GM21717 (cell line): ENCODE measurements at regions not wholly inside any gene's neighbourhood (a gene's known extent, or its start where the extent isn't known, plus 50 kb on each side); places are given as distances from the start of the nearest gene placed in this dataset.

Experiments used
- ATAC-seq: cut with Tn5 transposase; IDR thresholded peaks from one replicate; pipeline ENCODE4 v1.9.1; 2021; ENCODE audit warnings: mild to moderate bottlenecking, moderate library complexity; ENCODE audit not compliant: unreplicated experiment

DNA sequence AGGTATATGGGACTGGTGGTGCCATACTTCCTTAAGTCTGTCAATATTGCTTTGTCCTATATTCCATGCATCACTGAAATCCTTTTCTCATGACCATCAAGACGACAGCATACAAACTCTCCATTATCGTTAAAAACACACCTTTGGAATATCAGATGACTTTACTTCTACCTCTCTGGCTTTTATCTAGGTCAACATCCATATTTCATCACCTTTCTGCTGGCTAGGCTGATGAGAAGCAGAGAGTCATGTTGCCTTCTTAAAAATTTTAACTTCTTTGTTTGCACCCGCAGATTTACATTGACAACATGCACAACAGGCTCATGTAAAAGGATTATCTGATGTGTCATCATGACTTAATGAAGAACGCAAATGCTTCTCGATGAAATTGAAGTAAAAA, 771.4 kb downstream of the OLFM4 start:
- no peak for ATAC-seq

DNA sequence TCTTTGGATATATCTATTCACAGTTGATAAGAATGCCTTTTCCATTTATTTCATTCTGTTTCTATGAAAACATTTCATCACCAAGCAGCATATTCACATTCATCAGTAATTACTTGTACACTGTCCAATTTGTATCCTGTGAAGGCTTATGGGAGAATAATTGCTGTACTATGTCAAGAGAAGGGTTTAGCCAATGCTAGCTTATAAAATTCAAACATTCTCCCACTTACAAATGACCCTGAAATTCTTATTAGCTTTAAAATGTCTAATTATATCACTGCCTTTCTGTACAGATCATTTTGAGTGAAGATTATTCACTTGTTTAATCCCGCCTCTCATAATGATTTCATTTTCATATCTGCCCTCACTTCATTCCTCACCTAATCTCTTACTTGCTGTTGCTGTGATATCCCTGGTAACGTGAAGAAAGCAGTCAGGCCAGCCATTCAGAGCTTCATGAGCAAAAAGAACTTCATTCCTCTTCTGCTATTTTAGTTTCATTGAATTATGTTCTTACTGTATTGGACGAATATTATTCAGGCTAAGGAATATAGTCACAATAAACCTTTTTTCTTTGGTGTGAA, 778.7 kb downstream of the OLFM4 start:
- no peak for ATAC-seq

DNA sequence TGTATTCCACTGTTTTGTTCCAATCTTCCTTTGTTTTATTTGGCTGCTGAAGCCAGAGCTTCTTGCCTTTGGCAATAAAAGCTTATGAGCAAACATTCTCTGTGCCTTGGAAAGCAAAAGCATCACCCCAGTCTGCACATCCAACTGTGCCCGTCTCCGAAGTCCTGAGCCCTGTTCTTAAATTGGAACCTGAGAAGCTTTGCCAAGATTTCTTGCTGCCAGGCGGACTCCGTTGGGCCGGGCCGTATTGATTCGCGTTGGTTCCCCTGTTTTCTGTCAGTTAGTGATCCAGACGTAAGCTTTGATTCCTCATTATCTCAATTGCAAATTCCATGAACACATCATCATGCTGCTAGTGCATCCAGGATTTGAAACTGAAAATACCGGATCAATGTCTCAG, 793.0 kb downstream of the OLFM4 start:
- ATAC-seq: no peak

DNA sequence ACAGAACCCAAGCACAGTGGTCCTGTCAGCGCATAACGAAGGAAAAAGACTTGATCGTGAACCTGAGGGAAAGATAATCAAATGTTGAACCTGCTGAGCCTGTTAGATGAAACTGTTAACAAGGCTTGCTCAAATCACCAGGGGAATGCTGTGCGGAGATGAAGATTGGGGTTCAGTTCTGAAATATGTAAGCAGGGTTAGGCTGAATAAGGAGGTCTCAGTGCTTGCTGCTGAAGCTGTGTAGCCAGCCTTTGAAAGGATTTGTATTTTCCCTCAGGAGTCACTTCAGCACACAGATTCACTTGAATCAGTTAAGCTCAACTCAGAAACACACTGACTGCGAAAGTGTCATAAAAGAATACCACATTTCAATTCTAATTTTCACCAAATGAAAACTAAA, 793.5 kb downstream of the OLFM4 start:
- no peak for ATAC-seq

DNA sequence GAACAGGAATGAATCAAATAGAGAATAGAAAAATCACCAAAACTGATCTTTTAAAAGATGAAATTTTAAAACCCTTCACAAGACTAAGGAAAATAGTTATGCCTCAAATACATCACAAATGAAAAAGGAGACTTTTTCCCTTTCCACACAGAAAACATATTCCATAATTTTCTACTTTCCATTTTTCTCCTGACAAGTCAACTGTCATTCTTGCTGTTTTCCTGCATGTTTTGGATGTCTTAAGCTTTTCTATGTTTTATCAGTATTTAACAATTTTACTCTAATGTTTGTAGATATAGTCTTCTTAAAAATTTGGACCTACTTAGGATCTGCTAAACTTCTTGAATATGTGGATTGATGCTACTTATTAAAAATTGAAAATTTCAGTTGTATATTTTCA, 810.8 kb downstream of the OLFM4 start:
- no peak for ATAC-seq

DNA sequence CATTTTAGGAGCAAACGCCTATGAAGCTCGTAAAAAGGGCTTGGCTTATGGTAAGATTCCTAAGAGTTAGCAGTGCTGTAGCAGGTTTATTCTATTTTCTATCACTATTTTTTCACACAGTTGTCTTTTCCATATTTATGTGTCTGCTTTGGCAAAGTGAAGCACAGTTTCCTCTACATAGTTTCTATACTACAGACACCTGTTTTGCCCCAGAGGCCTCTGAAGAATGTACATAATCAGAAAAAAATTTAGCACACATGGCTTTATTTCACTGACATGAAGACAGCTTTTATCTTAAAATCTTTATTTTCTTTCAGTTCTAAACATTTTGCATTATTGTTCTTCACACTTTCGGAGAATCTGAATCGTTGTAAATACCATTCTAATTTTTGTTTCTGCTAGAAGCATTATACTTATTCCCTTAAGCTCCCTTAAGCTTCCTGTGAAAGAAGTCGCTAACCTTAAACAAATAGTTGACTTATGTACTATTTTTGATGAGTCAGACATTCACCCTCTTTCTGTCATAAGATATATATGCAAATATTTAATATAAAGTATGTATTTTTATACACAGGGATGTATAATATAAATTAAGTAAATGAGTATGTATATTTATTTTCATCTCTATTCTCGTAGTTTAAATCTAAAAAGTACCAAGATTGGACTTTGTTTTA, 816.0 kb downstream of the OLFM4 start:
- no peak for ATAC-seq

DNA sequence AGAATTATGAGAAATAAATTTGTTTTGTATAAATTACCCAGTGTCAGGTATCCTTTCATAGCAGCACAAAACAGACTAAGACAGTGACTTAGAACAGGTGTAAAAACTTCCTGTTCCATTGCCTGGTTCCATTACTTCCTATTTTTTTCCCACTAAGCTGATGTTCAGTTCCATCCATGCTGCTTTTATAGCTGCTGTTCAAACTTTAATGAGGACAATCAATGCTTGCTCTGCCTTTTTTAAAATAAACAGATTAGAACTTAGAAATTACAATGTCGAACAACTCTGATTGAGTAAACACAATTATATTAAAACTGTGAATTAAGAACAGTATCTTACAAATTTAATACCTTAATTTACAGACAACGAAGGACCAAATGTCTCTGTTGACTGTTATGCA, 818.9 kb downstream of the OLFM4 start:
- no peak for ATAC-seq

DNA sequence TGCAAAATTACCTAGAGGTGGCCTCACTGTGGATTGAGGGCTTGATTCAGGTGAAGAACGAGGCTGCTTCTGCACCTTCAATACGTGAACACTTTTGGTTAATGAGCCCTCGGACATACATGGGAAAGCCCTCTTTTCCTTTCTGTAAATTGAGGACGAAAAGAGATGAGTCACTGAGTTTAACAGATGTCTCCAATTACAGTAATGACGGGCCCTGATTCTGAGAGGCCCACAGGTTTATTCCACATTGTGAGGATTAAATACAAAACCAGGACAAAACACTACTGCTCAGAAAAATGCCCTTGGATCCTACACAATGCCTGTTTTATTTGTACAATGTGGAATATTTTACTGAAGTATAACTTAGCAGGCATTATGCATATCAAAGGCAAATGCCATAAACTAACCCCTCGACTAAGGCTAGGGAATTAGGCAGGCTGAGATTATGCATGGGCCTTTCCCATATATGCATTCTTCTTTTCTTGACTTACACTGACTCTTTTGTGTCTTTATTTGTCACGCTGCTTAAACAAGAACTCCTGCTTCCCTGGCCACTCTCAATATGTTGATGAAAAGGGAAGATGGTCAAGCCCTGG, 819.9 kb downstream of the OLFM4 start:
- ATAC-seq: no peak

DNA sequence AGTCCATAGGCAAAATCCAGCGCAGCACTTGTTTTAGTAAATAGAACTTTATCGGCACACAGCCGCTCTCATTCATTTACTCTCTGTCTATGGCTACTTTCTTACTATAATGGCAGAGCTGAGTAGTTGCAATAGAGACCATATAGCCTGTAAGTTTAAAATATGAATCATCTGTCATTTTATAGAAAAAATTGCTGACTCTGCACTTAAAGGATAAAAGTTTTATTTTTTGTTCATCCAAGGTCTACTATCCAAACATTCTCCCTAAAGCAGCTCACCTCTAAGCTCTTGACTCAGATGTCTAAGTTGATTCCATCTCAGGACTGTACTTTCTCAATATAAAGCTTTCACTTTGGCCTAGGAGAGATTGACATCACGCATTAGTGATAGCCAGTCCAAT, 825.7 kb downstream of the OLFM4 start:
- no peak for ATAC-seq

DNA sequence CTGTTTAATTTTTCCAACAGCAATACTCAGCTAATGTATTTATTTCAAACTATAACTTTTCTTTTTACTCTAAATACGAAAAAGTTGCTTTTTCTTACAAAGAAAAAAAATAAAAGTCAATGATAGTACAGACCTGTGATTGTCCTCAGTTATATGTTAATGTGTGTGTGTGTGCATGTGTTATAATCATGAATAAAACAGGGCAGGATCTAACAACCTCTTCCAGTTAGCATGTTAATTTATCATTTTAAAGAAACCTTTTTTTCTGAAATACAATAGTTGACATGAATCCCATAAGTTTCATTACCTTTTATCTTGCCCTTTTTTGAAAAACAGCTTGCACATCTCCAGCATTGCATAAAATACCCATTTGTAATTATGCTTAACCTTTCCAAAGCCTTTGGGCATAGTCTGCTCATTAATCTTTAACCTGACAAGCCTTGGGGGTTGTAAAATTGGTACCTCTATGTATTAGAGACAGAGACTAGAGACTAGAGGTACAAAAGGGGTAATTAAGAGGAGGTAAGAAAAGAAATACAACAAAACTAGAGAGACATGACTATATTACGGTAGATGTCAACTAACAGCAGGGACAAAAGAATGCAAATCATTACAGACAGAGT, 828.1 kb downstream of the OLFM4 start:
- no peak for ATAC-seq

DNA sequence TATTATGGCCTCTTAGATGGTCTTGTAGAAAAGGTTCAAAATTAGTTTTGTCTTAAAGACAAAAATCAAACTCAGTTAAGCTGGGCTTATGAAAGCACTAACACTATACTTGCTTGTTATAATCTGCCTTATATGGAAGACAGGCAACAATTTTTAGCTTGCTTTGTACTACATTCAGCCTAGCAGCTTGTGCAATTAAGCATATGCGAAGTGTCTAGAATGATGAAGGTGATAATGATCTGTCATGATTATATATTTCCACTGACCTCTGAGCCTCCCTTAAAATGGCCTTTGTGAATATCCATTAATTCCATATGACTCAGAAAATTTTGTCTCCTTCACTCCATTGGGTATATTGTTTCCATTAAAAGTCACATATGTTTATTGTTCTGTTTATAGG, 834.9 kb downstream of the OLFM4 start:
- no peak for ATAC-seq

DNA sequence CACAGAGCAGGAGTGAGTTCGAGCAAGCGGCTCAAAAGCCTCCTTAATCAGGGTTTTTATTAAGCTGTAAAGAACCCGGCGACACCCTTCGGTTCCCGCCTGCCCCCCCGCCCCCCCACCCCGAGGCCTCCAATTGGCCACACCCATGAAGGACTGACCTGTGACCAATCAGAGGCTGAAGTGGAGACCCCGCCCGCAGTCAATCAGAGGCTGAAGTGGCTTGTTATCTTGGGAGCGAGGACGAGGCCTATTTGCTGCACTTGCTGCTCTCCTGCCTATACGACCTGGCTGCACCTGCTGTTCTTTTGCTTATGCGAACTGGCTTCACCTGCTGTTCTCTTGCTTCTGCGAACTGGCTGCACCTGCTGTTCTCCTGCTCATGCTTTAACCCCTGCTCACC, 844.9 kb downstream of the OLFM4 start:
- ATAC-seq: no peak

DNA sequence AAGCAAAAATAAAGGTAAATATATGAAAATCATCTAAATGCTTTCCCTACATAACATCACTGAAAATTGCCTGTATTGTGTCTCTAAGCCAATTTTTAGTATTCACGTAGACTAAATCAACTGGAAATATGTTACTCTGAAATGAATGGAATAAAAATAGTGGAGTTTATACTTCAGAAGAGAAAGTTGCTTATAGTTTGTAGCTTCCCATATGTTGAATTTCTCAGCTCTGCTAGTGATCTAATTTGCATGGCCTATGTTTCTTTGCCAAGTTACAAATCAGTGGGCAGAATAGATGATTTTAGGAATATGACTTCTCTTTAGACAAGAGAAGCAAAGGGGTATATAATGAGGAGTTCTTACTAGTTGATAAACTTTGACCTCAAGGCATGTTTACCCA, 850.2 kb downstream of the OLFM4 start:
- no peak for ATAC-seq

DNA sequence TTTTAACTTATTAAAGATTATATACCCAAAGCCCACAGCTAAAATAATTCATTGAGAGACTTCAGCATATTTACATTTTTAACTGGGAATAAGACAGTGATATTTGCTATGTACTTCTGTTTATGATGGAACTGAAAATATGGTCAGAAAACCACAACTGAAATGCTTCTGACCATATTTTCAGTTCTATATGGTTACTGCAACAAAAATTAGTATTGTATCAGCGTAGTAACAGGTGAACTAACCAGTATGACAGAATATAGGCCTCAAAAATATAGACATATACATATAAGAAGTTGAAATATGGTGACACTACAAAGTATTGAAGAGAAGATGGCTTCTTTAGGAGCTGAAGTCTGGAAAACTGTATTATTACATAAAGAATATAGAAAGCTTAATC, 857.4 kb downstream of the OLFM4 start:
- ATAC-seq: no peak

DNA sequence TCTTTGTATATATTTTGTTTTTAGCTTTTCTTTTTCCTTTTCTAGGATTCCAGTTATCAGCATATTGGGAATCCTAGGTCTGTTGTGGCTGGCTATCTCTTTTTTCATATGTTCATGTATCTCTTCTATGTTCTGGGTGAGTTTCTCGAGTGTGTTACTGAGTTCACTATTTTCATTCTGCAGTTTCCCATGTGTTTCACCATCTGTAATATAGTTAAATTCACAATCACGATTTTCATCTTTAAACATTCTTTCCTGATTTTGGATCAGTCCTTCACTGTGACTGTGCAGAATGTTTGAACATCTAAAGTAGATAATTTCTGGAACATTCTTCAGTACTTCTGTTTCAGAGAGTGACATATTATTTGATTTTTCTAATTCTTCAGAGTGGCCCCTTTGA, 862.1 kb downstream of the OLFM4 start:
- ATAC-seq: no peak

DNA sequence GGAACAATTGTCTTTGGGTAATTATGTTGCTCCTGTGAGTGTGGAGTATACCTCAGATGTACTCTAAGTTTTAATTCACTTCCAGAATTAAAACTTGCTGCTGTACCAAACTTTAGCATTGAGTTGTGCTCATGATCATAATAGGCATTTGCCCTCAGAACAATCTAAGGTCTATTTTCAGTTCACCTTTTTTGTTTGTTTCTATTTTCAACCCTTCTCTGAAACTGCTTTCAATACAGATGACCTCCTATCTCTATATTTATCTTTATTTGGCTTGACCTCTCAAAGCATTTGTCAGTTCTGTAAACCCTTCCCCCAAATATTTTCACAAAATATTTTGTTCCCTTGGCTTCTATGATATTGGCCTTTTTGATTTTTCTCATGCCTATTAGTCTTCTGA, 873.0 kb downstream of the OLFM4 start:
- no peak for ATAC-seq

DNA sequence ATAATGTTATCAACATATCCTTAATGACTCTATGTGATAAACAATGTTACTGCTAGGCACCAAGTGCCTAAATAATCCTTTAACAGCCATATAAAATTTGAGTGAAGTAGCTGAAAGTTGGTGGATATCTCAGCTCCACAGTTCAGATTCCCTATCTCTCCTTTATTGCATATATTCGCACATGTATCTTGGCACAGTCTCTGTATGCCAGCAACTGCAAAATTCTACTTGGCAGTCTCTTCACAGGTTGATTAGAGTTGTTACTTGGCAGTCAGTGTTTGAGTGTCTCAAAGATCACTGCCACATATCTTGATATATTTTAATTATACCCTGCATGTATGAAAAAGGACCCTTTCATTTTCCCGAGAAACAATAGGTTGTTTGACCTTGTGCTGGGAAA, 879.3 kb downstream of the OLFM4 start:
- no peak for ATAC-seq

DNA sequence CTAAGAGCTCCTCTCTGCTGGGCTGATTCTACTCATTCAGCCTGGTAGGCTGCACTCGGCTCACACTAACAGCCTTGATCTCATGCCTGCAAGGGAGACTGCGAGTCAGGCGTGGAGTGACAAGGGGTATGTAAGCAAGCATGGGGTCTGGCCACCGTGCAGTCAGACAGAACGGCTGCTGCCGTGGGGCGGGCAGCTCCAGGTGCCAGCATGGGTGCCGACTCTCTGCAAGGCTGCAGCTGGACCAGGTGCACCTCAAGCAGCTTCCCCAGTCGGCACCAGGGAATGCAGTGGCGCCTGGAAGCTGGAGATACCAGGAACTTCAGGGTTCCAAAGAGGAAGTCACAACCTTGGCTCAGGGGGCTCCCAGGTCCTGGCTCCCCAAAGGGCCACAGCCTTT, 892.3 kb downstream of the OLFM4 start:
- no peak for ATAC-seq

DNA sequence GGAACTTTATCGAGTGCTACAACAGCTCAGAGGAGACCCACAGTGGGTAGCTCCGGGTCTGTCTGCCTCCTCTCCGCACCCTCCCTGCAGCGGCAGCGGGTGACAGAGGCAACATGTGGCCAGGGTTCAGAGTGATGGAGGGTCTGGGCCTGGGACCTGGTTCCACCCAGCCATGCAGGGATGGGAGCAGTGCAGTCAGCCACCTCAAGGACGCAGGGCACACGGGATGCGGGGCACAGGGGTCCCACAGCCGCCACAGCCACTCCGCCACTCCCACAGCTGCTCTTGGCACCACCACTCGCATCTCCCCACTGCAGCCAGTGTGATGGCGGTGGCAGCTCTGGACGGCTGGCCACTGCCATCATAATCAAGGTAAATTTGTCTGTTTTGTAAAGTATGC, 892.9 kb downstream of the OLFM4 start:
- no peak for ATAC-seq

DNA sequence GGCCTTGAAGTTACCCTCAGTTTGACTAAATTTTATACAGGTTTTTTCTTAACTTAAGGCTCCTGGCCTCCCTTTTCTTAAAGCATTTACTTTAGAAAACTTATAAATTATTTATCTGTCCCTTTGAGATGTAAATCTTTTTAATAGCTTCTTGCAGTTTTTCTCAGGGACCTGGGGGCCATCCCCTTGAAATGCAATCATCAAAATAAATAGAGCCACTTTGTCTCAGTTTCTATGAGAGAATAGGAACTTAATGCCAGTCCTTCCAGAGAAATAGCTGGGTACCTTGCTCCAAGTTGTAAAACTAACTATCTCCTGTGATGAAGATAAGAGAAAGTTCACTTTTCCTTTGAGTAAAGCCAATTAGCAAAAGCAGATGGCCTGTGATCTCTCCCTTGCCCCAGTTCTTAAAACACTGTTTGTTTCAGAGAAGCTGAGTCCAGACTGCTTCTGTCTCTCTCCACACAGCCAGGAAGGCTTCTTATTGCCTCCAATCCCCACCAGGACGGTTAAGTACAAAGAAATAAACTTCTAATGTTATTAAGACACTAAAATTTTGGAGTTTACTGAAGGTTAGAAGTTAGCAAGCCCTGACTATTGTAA, 913.1 kb downstream of the OLFM4 start:
- no peak for ATAC-seq

DNA sequence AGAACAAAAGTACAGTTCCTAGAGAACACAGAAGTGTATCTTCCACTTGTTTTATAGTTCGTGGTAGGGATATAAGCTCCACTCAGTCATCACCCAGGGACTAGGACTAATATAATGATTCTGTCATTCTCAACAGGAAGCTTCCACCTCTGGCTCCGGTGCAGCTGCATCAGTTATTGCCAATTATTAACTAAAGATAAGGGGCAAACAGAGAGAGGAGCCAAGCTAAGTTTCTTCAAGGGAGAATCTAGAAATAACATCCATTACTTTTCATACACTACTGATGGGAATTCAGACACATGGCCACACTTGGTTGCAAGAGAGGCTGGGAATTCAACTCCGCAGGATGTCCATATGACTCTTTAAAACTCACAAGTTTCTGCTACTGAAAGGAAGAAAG, 917.9 kb downstream of the OLFM4 start:
- ATAC-seq: no peak

DNA sequence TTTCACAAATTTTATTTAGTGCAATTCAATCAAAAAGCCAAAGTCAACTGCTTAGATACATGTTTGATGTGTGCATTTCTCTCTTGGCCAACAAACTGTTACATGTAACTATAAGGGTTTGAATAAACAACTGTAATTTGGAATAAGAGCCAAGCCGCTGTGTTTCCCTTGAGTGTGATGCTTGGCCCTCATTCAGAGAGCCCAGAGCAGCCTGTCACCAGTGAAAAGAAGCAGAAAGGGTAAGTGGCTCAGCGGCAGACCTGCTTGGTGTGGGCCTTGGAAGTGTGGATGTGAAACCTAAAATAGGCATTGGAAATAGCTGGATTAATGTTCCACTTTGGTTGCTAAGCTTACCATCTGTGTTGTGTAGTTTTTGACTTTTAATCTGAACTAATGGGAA, 924.6 kb downstream of the OLFM4 start:
- ATAC-seq: no peak
